NCI-H2227 (cell line): ENCODE measurements at regions not wholly inside any gene's neighbourhood (a gene's known extent, or its start where the extent isn't known, plus 50 kb on each side); places are given as distances from the start of the nearest gene placed in this dataset.

Experiments
- DNase-seq: peaks from one replicate; lab custom pipeline; 2025; ENCODE audit not compliant: unreplicated experiment; lab: John Stamatoyannopoulos, UW

- no peak for DNase-seq
Measured at GRCh38 chr2:213202011-213202410, 50.6 kb upstream of the IKZF2 start.

GRCh38 chr2:213205944-213206343, 54.5 kb upstream of the IKZF2 start:
- DNase-seq: no peak

GRCh38 chr2:213213186-213213585, 61.8 kb upstream of the IKZF2 start:
- DNase-seq: no peak

- no peak for DNase-seq
Measured at GRCh38 chr2:213214209-213214608, 62.8 kb upstream of the IKZF2 start.

- no peak for DNase-seq
Measured at GRCh38 chr2:213216461-213216860, 65.0 kb upstream of the IKZF2 start.

GRCh38 chr2:213219816-213220215, 64.4 kb upstream of the SPAG16 start:
- no peak for DNase-seq

- no peak for DNase-seq
Measured at GRCh38 chr2:213220967-213221603, 63.2 kb upstream of the SPAG16 start.

- DNase-seq: no peak
Measured at GRCh38 chr2:213221957-213222356, 62.3 kb upstream of the SPAG16 start.

GRCh38 chr2:213224366-213224765, 59.9 kb upstream of the SPAG16 start:
- no peak for DNase-seq

GRCh38 chr2:213225866-213226265, 58.4 kb upstream of the SPAG16 start:
- no peak for DNase-seq

- DNase-seq: no peak
Measured at GRCh38 chr2:213227458-213227857, 56.8 kb upstream of the SPAG16 start.

GRCh38 chr2:213228638-213229037, 55.6 kb upstream of the SPAG16 start:
- DNase-seq: no peak

GRCh38 chr2:213229814-213230213, 54.5 kb upstream of the SPAG16 start:
- DNase-seq: no peak

GRCh38 chr2:213231966-213232365, 52.3 kb upstream of the SPAG16 start:
- DNase-seq: no peak

- peak; percentile 51 for DNase-seq
Measured at GRCh38 chr2:213232649-213233437, 51.4 kb upstream of the SPAG16 start.

- DNase-seq: no peak
Measured at GRCh38 chr2:213233438-213234330, 50.6 kb upstream of the SPAG16 start.
